ENCODE measurements at regions not wholly inside any gene's neighbourhood (a gene's known extent, or its start where the extent isn't known, plus 50 kb on each side); places are given as distances from the start of the nearest gene placed in this dataset.

DNA sequence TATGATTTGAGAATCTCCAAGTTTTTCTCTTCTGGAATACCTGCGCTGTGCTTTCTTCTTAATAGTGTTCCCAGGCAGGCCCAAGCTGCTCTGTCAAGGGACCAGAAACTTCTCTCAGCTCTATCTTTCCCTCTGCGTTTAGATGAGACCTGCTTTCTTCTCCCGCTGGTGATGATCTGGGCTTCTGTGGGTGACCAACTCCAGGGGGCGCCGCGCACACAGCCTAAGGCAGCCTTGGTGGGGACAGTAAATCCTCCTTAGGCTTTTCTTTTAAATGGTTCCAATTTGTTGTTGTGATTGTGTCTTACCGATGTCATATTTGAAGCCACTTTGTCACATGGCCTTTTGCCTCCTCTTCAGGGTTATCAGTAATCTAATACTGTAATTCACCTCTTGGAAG, 439.4 kb upstream of the KLF12 start:
- H3K4me1 Mint-ChIP-seq = peaks cover 14% of the 10 kb centered on the region
- ChIA-PET POLR2A (no interaction called here), CTCF (no interaction called here)
- no peak for DNase-seq
- H3K36me3 Mint-ChIP-seq (ENCODE audit: low read depth) = no peaks in the 10 kb centered on the region
- peaks cover 34% of the 10 kb centered on the region for H3K27me3 Mint-ChIP-seq
- H3K4me3 Mint-ChIP-seq = no peak overlapping the region
- H3K9me3 Mint-ChIP-seq = no peaks in the 10 kb centered on the region
- no peak overlapping the region for H3K27ac Mint-ChIP-seq

DNA sequence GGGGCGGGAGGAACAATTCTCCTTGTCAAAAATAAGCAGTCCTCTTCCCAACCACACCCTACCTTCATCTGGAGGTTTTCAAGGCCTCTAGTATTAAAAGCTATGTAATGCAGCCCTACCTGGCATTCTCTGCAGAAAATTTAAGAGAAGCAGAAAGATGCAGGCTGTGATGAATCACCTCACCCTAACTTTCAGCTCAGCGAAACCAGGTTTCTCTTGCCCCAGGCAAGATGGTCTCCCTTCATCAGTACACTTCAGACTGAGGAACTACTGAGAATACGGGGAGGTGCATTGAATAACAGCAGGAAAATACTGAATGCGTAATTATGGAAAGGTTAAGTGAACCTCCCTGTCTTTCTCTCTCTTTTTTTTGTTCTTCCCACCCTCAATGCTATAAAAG, 437.6 kb upstream of the KLF12 start:
- no peak overlapping the region for H3K27ac Mint-ChIP-seq
- peaks cover 28% of the 10 kb centered on the region for H3K27me3 Mint-ChIP-seq
- ChIA-PET POLR2A (no interaction called here), CTCF (no interaction called here)
- DNase-seq = no peak
- peaks cover 14% of the 10 kb centered on the region for H3K4me1 Mint-ChIP-seq
- no peak overlapping the region for H3K4me3 Mint-ChIP-seq
- no peaks in the 10 kb centered on the region for H3K9me3 Mint-ChIP-seq
- H3K36me3 Mint-ChIP-seq (ENCODE audit: low read depth) = no peaks in the 10 kb centered on the region

DNA sequence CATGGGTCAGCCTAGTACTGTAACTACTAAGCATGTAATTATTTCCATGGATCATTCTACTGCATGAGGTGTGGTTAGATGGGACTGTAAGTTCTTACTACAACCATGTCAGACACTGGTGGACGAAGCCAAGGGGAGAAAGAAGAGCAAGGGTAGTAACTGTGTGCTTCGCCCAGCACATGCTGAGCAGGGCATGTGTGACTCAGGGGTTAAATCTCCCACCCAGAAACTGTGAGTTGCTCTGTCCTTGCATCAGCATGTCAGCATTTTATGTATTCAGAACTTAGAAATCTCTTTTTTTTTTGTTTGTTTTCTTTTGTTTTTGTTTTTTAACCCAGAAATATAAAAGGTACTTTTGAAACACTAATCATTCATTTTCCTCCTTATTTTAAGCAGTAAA, 436.6 kb upstream of the KLF12 start:
- ChIA-PET CTCF (no interaction called here), POLR2A (no interaction called here)
- Mint-ChIP-seq H3K36me3 (ENCODE audit: low read depth) (no peaks in the 10 kb centered on the region), H3K4me3 (no peak overlapping the region), H3K4me1 (peaks cover 9% of the 10 kb centered on the region), H3K9me3 (no peaks in the 10 kb centered on the region), H3K27ac (no peak overlapping the region), H3K27me3 (peaks cover 18% of the 10 kb centered on the region)
- DNase-seq = no peak

DNA sequence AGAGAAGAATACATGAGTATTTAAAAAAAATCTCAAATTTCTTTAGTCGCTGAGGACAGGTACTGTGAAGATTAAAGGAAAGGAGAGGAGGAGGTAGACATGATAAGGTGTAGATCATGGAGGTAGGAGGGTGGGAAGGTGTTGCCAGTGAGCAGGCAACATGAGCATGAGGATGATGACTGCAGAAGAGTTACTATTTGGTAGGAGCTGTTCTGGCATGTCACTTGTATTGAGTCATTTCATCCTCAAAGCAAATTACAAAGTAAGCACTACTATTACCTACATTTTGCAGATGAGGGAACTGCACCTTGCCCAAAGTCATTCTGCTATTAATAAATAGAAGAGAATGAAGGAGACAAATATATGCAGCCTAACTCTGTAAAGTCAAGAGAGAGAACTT, 435.8 kb upstream of the KLF12 start:
- CTCF ChIA-PET = no interaction called here
- Mint-ChIP-seq H3K27me3 (peaks cover 15% of the 10 kb centered on the region), H3K4me1 (peaks cover 3% of the 10 kb centered on the region), H3K36me3 (ENCODE audit: low read depth) (no peaks in the 10 kb centered on the region), H3K9me3 (no peaks in the 10 kb centered on the region), H3K27ac (no peak overlapping the region), H3K4me3 (no peak overlapping the region)
- no peak for DNase-seq
- POLR2A ChIA-PET = no interaction called here

DNA sequence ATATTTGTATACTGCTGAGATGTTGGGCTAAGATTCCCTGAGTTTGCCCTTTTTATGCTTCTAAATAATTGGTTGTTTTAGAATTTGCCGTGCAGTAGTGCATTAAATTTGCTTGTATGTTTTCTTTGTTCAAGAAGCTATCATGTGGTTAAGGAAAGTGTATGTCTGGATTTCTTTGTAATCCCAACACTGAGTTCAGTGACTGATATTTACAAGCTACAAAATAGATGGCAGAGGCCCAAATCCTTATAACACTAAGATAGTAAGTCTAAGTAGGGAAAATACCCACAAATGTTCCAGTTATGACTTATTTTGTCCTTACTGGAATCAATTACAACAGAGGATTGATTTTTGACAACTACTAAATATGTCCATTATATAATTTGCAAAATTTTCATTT, 435.0 kb upstream of the KLF12 start:
- no peak overlapping the region for H3K27ac Mint-ChIP-seq
- ChIA-PET POLR2A (interaction anchor here (0.6 kb wide), 1 partner anchor 762 kb away, joined by 4 read pairs; no protein-coding TSS in a partner anchor), CTCF (no interaction called here)
- peaks cover 2% of the 10 kb centered on the region for H3K9me3 Mint-ChIP-seq
- no peaks in the 10 kb centered on the region for H3K4me1 Mint-ChIP-seq
- DNase-seq = no peak
- H3K27me3 Mint-ChIP-seq = peaks cover 10% of the 10 kb centered on the region
- H3K4me3 Mint-ChIP-seq = no peak overlapping the region
- H3K36me3 Mint-ChIP-seq (ENCODE audit: low read depth) = no peaks in the 10 kb centered on the region

DNA sequence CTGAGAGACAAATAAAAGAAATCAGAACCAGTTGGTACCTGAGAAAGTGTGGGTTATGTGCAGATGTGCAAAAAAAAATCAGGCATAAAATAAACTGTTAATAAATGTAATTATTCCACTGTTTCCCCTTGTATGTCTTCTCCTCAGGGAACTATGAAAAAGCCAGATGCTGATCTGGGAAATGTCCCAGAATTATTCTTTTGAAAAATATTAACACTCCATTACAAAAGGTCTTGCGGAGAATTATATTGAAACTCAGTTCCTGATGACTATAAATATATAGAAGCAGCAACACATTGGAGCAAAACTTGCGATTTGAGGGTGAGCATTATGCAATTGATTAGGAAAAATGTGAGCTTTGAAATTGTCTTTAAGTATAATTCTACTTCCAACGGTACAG, 433.3 kb upstream of the KLF12 start:
- no peaks in the 10 kb centered on the region for H3K4me1 Mint-ChIP-seq
- CTCF ChIA-PET = no interaction called here
- H3K36me3 Mint-ChIP-seq (ENCODE audit: low read depth) = no peaks in the 10 kb centered on the region

GRCh38 chr13:74562381-74562780, 428.2 kb upstream of the KLF12 start:
- DNase-seq = no peak
- peaks cover 3% of the 10 kb centered on the region for H3K27me3 Mint-ChIP-seq
- no peak overlapping the region for H3K27ac Mint-ChIP-seq
- ChIA-PET POLR2A (no interaction called here), CTCF (no interaction called here)
- H3K36me3 Mint-ChIP-seq (ENCODE audit: low read depth) = no peaks in the 10 kb centered on the region
- no peak overlapping the region for H3K4me3 Mint-ChIP-seq
- H3K9me3 Mint-ChIP-seq = peaks cover 2% of the 10 kb centered on the region
- H3K4me1 Mint-ChIP-seq = no peaks in the 10 kb centered on the region

More for the DNA sequence above, 433.3 kb upstream of the KLF12 start:
- POLR2A ChIA-PET = no interaction called here
- H3K4me3 Mint-ChIP-seq = no peak overlapping the region
- H3K27ac Mint-ChIP-seq = no peak overlapping the region
- peaks cover 2% of the 10 kb centered on the region for H3K9me3 Mint-ChIP-seq
- DNase-seq = no peak
- H3K27me3 Mint-ChIP-seq = peaks cover 3% of the 10 kb centered on the region

- H3K27me3 Mint-ChIP-seq = peaks cover 3% of the 10 kb centered on the region
- H3K9me3 Mint-ChIP-seq = peaks cover 2% of the 10 kb centered on the region
- H3K36me3 Mint-ChIP-seq (ENCODE audit: low read depth) = no peaks in the 10 kb centered on the region
- POLR2A ChIA-PET = no interaction called here
- DNase-seq = no peak
- no peak overlapping the region for H3K27ac Mint-ChIP-seq
- CTCF ChIA-PET = no interaction called here
- H3K4me1 Mint-ChIP-seq = no peaks in the 10 kb centered on the region
- H3K4me3 Mint-ChIP-seq = no peak overlapping the region
Measured at GRCh38 chr13:74561155-74561554, 427.0 kb upstream of the KLF12 start.

- CTCF ChIA-PET = no interaction called here
- POLR2A ChIA-PET = no interaction called here
- Mint-ChIP-seq H3K36me3 (ENCODE audit: low read depth) (no peaks in the 10 kb centered on the region), H3K4me3 (no peak overlapping the region), H3K4me1 (no peaks in the 10 kb centered on the region), H3K9me3 (peaks cover 2% of the 10 kb centered on the region), H3K27me3 (no peaks in the 10 kb centered on the region), H3K27ac (no peak overlapping the region)
- no peak for DNase-seq
Measured at GRCh38 chr13:74560325-74560724, 426.1 kb upstream of the KLF12 start.

- no peaks in the 10 kb centered on the region for H3K9me3 Mint-ChIP-seq
- no peaks in the 10 kb centered on the region for H3K4me1 Mint-ChIP-seq
- no peak overlapping the region for H3K27ac Mint-ChIP-seq
- ChIA-PET POLR2A (no interaction called here), CTCF (no interaction called here)
- DNase-seq = no peak
- H3K4me3 Mint-ChIP-seq = no peak overlapping the region
- H3K27me3 Mint-ChIP-seq = no peaks in the 10 kb centered on the region
- H3K36me3 Mint-ChIP-seq (ENCODE audit: low read depth) = no peaks in the 10 kb centered on the region
Measured at GRCh38 chr13:74557870-74558269, 423.7 kb upstream of the KLF12 start.

DNA sequence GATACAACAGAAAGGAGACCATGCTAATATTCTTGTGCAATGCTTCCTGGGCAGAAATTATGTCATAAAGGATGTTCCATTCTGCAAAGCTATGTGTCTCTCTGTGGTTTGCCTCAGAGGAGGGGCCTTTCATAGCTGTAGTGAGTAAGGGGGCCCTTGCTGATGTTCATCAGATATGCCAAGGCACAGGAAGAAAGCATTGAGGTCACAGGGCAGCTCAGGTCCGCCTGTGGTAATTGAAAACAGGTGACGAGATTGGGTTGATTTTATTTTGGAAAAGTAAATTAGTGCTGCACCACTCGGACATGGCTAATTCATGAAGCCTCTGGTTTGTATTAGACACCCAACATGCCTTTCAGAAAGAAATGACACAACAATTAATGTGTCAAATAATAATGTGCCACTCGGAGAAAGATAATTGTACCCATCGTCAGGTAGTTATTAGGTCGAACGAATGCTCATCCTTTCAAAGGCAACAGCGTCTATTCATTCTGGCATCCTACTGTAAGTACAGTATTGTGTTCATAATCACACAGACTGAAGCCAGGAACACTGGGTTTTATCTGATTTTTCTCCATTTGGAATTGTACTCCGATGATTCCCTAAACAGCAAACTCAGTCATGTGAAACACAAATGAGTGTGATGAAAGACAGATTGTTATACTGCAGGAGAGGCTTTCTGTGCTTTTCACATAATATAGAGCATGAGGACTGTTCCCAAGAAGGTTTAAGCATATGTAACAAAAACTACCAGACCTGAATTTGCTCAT, 421.6 kb upstream of the KLF12 start:
- POLR2A ChIA-PET = no interaction called here
- Mint-ChIP-seq H3K27me3 (no peaks in the 10 kb centered on the region), H3K4me3 (no peak overlapping the region), H3K36me3 (ENCODE audit: low read depth) (no peaks in the 10 kb centered on the region), H3K27ac (no peak overlapping the region), H3K9me3 (no peaks in the 10 kb centered on the region), H3K4me1 (peaks cover 5% of the 10 kb centered on the region)
- no peak for DNase-seq
- CTCF ChIA-PET = no interaction called here

- Mint-ChIP-seq H3K9me3 (no peaks in the 10 kb centered on the region), H3K27ac (no peak overlapping the region), H3K4me3 (no peak overlapping the region), H3K4me1 (peaks cover 9% of the 10 kb centered on the region), H3K27me3 (no peaks in the 10 kb centered on the region), H3K36me3 (ENCODE audit: low read depth) (no peaks in the 10 kb centered on the region)
- CTCF ChIA-PET = no interaction called here
- POLR2A ChIA-PET = no interaction called here
- DNase-seq = no peak
Measured at GRCh38 chr13:74555276-74555625, 421.0 kb upstream of the KLF12 start.

- Mint-ChIP-seq H3K27ac (no peak overlapping the region), H3K36me3 (ENCODE audit: low read depth) (no peaks in the 10 kb centered on the region), H3K4me1 (peaks cover 14% of the 10 kb centered on the region), H3K4me3 (no peak overlapping the region), H3K27me3 (no peaks in the 10 kb centered on the region), H3K9me3 (no peaks in the 10 kb centered on the region)
- POLR2A ChIA-PET = no interaction called here
- DNase-seq = no peak
- CTCF ChIA-PET = interaction anchor here (1.0 kb wide), 1 partner anchor 55 kb away, joined by 3 read pairs; no protein-coding TSS in a partner anchor
Measured at GRCh38 chr13:74554569-74555275, 420.5 kb upstream of the KLF12 start.

DNA sequence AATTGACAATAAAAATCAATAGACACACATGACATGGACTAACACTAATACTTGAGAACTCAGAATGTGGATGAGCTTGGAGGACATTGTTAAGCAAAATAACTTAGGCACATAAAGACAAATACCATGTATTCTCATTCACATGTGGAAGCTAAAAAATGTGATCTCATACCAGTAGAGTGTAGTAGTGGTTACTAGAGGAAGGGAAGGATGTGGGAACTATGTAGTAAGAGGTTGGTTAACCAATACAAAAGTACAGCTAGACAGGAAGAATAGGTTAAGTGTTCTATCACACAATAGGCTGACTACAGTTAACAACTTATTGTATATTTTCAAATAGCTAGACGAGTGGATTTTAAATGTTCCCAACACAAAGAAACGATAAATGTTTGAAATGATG, 415.8 kb upstream of the KLF12 start:
- Mint-ChIP-seq H3K27me3 (no peaks in the 10 kb centered on the region), H3K36me3 (ENCODE audit: low read depth) (no peaks in the 10 kb centered on the region), H3K4me3 (no peak overlapping the region), H3K27ac (peak overlapping the region; percentile 3), H3K4me1 (peaks cover 17% of the 10 kb centered on the region), H3K9me3 (no peaks in the 10 kb centered on the region)
- ChIA-PET CTCF (no interaction called here), POLR2A (interaction anchor here (0.8 kb wide), 1 partner anchor 763 kb away, joined by 4 read pairs; no protein-coding TSS in a partner anchor)
- no peak for DNase-seq
